ENCODE measurements at regions not wholly inside any gene's neighbourhood (a gene's known extent, or its start where the extent isn't known, plus 50 kb on each side); places are given as distances from the start of the nearest gene placed in this dataset.

- DNase-seq, result no peak
- Histone ChIP-seq H3K4me3 (ENCODE audit: control insufficient read depth in 1 of 7, extremely low read depth in 1 of 7, insufficient read depth in 4 of 7, low read depth in 2 of 7, low read length in 6 of 7) (no peak overlapping the region), H3K4me1 (ENCODE audit: control extremely low read depth in 1 of 4, control insufficient read depth in 4 of 4, insufficient read depth in 4 of 4, low read length in 3 of 4) (no peaks in the 10 kb centered on the region), H3K9me3 (ENCODE audit: control extremely low read depth in 1 of 5, control insufficient read depth in 4 of 5, insufficient read depth in 2 of 5, low read depth in 1 of 5, low read length in 4 of 5) (no peaks in the 10 kb centered on the region), H3K27me3 (replicated peaks in 2 of 5; ENCODE audit: control insufficient read depth in 4 of 5, insufficient read depth in 5 of 5, low read length in 4 of 5) (no peaks in the 10 kb centered on the region), H3K36me3 (ENCODE audit: control insufficient read depth in 4 of 4, insufficient read depth in 4 of 4, low read length in 3 of 4) (no peaks in the 10 kb centered on the region), H3K27ac (ENCODE audit: insufficient read depth in 1 of 2, low read depth in 1 of 2, low read length in 2 of 2, poor library complexity in 1 of 2, severe bottlenecking in 2 of 2) (no peak overlapping the region)
- ChIA-PET POLR2A (no interaction called here), CTCF (no interaction called here)
- WGBS (ENCODE audit: insufficient coverage), result no CpG with 5 or more reads among the region's 3 CpGs
These were observed 1135.0 kb downstream of the GALC start for GRCh38 chr14:86858031-86858430.

- Histone ChIP-seq H3K9me3 (ENCODE audit: control extremely low read depth in 1 of 5, control insufficient read depth in 4 of 5, insufficient read depth in 2 of 5, low read depth in 1 of 5, low read length in 4 of 5) (no peaks in the 10 kb centered on the region), H3K27ac (ENCODE audit: insufficient read depth in 1 of 2, low read depth in 1 of 2, low read length in 2 of 2, poor library complexity in 1 of 2, severe bottlenecking in 2 of 2) (no peak overlapping the region), H3K36me3 (ENCODE audit: control insufficient read depth in 4 of 4, insufficient read depth in 4 of 4, low read length in 3 of 4) (no peaks in the 10 kb centered on the region), H3K4me1 (ENCODE audit: control extremely low read depth in 1 of 4, control insufficient read depth in 4 of 4, insufficient read depth in 4 of 4, low read length in 3 of 4) (no peaks in the 10 kb centered on the region), H3K27me3 (replicated peaks in 2 of 5; ENCODE audit: control insufficient read depth in 4 of 5, insufficient read depth in 5 of 5, low read length in 4 of 5) (no peaks in the 10 kb centered on the region), H3K4me3 (ENCODE audit: control insufficient read depth in 1 of 7, extremely low read depth in 1 of 7, insufficient read depth in 4 of 7, low read depth in 2 of 7, low read length in 6 of 7) (no peak overlapping the region)
- CTCF ChIA-PET, result no interaction called here
- 100% methylated on average over 1 of the region's 5 CpGs for WGBS (ENCODE audit: insufficient coverage)
- DNase-seq, result no peak
- POLR2A ChIA-PET, result no interaction called here
These were observed 1140.5 kb downstream of the GALC start for GRCh38 chr14:86852530-86852929.

- 100% methylated on average over 2 of the region's 3 CpGs for WGBS (ENCODE audit: insufficient coverage)
- H3K4me3 ChIP-seq (ENCODE audit: control insufficient read depth in 1 of 7, extremely low read depth in 1 of 7, insufficient read depth in 4 of 7, low read depth in 2 of 7, low read length in 6 of 7), result no peak overlapping the region
- H3K9me3 ChIP-seq (ENCODE audit: control extremely low read depth in 1 of 5, control insufficient read depth in 4 of 5, insufficient read depth in 2 of 5, low read depth in 1 of 5, low read length in 4 of 5), result no peaks in the 10 kb centered on the region
- CTCF ChIA-PET, result no interaction called here
- H3K4me1 ChIP-seq (ENCODE audit: control extremely low read depth in 1 of 4, control insufficient read depth in 4 of 4, insufficient read depth in 4 of 4, low read length in 3 of 4), result no peaks in the 10 kb centered on the region
- no peaks in the 10 kb centered on the region for H3K27me3 ChIP-seq (replicated peaks in 2 of 5; ENCODE audit: control insufficient read depth in 4 of 5, insufficient read depth in 5 of 5, low read length in 4 of 5)
- H3K36me3 ChIP-seq (ENCODE audit: control insufficient read depth in 4 of 4, insufficient read depth in 4 of 4, low read length in 3 of 4), result no peaks in the 10 kb centered on the region
- POLR2A ChIA-PET, result no interaction called here
- H3K27ac ChIP-seq (ENCODE audit: insufficient read depth in 1 of 2, low read depth in 1 of 2, low read length in 2 of 2, poor library complexity in 1 of 2, severe bottlenecking in 2 of 2), result no peak overlapping the region
- no peak for DNase-seq
These were observed 1145.8 kb downstream of the GALC start for GRCh38 chr14:86847140-86847539.

- no peaks in the 10 kb centered on the region for H3K36me3 ChIP-seq (ENCODE audit: control insufficient read depth in 4 of 4, insufficient read depth in 4 of 4, low read length in 3 of 4)
- peak in 2 of 3 donors; percentile 10 to 21 for DNase-seq
- no CpG with 5 or more reads among the region's 3 CpGs for WGBS (ENCODE audit: insufficient coverage)
- H3K4me3 ChIP-seq (ENCODE audit: control insufficient read depth in 1 of 7, extremely low read depth in 1 of 7, insufficient read depth in 4 of 7, low read depth in 2 of 7, low read length in 6 of 7), result no peak overlapping the region
- ChIA-PET POLR2A (no interaction called here), CTCF (no interaction called here)
- no peaks in the 10 kb centered on the region for H3K27me3 ChIP-seq (replicated peaks in 2 of 5; ENCODE audit: control insufficient read depth in 4 of 5, insufficient read depth in 5 of 5, low read length in 4 of 5)
- H3K27ac ChIP-seq (ENCODE audit: insufficient read depth in 1 of 2, low read depth in 1 of 2, low read length in 2 of 2, poor library complexity in 1 of 2, severe bottlenecking in 2 of 2), result no peak overlapping the region
- no peaks in the 10 kb centered on the region for H3K4me1 ChIP-seq (ENCODE audit: control extremely low read depth in 1 of 4, control insufficient read depth in 4 of 4, insufficient read depth in 4 of 4, low read length in 3 of 4)
- H3K9me3 ChIP-seq (ENCODE audit: control extremely low read depth in 1 of 5, control insufficient read depth in 4 of 5, insufficient read depth in 2 of 5, low read depth in 1 of 5, low read length in 4 of 5), result no peaks in the 10 kb centered on the region
These were observed 1154.6 kb downstream of the GALC start for GRCh38 chr14:86838363-86838762.

GRCh38 chr14:86826661-86827060 lies 1166.3 kb downstream of the GALC start:
- Histone ChIP-seq H3K9me3 (ENCODE audit: control extremely low read depth in 1 of 5, control insufficient read depth in 4 of 5, insufficient read depth in 2 of 5, low read depth in 1 of 5, low read length in 4 of 5) (peaks cover 0 to 3% (median 0%) of the 10 kb centered on the region in 5 experiments), H3K27ac (ENCODE audit: insufficient read depth in 1 of 2, low read depth in 1 of 2, low read length in 2 of 2, poor library complexity in 1 of 2, severe bottlenecking in 2 of 2) (no peak overlapping the region), H3K4me3 (ENCODE audit: control insufficient read depth in 1 of 7, extremely low read depth in 1 of 7, insufficient read depth in 4 of 7, low read depth in 2 of 7, low read length in 6 of 7) (no peak overlapping the region), H3K4me1 (ENCODE audit: control extremely low read depth in 1 of 4, control insufficient read depth in 4 of 4, insufficient read depth in 4 of 4, low read length in 3 of 4) (no peaks in the 10 kb centered on the region), H3K27me3 (replicated peaks in 2 of 5; ENCODE audit: control insufficient read depth in 4 of 5, insufficient read depth in 5 of 5, low read length in 4 of 5) (no peaks in the 10 kb centered on the region), H3K36me3 (ENCODE audit: control insufficient read depth in 4 of 4, insufficient read depth in 4 of 4, low read length in 3 of 4) (no peaks in the 10 kb centered on the region)
- no peak for DNase-seq
- POLR2A ChIA-PET, result no interaction called here
- WGBS (ENCODE audit: insufficient coverage), result 100% methylated on average over 1 of the region's 1 CpG
- CTCF ChIA-PET, result no interaction called here

GRCh38 chr14:86824167-86824566 lies 1168.8 kb downstream of the GALC start:
- POLR2A ChIA-PET, result no interaction called here
- Histone ChIP-seq H3K36me3 (ENCODE audit: control insufficient read depth in 4 of 4, insufficient read depth in 4 of 4, low read length in 3 of 4) (no peaks in the 10 kb centered on the region), H3K4me1 (ENCODE audit: control extremely low read depth in 1 of 4, control insufficient read depth in 4 of 4, insufficient read depth in 4 of 4, low read length in 3 of 4) (no peaks in the 10 kb centered on the region), H3K9me3 (ENCODE audit: control extremely low read depth in 1 of 5, control insufficient read depth in 4 of 5, insufficient read depth in 2 of 5, low read depth in 1 of 5, low read length in 4 of 5) (peaks cover 0 to 1% (median 0%) of the 10 kb centered on the region in 5 experiments), H3K27me3 (replicated peaks in 2 of 5; ENCODE audit: control insufficient read depth in 4 of 5, insufficient read depth in 5 of 5, low read length in 4 of 5) (no peaks in the 10 kb centered on the region), H3K27ac (ENCODE audit: insufficient read depth in 1 of 2, low read depth in 1 of 2, low read length in 2 of 2, poor library complexity in 1 of 2, severe bottlenecking in 2 of 2) (no peak overlapping the region), H3K4me3 (ENCODE audit: control insufficient read depth in 1 of 7, extremely low read depth in 1 of 7, insufficient read depth in 4 of 7, low read depth in 2 of 7, low read length in 6 of 7) (no peak overlapping the region)
- CTCF ChIA-PET, result no interaction called here
- no peak for DNase-seq
- 100% methylated on average over 2 of the region's 2 CpGs for WGBS (ENCODE audit: insufficient coverage)

- DNase-seq, result no peak
- WGBS (ENCODE audit: insufficient coverage), result no CpG with 5 or more reads among the region's 2 CpGs
These were observed 1169.4 kb downstream of the GALC start for GRCh38 chr14:86823581-86823980.

More at GRCh38 chr14:86823581-86823980, 1169.4 kb downstream of the GALC start:
- POLR2A ChIA-PET, result no interaction called here
- H3K4me3 ChIP-seq (ENCODE audit: control insufficient read depth in 1 of 7, extremely low read depth in 1 of 7, insufficient read depth in 4 of 7, low read depth in 2 of 7, low read length in 6 of 7), result no peak overlapping the region
- H3K27me3 ChIP-seq (replicated peaks in 2 of 5; ENCODE audit: control insufficient read depth in 4 of 5, insufficient read depth in 5 of 5, low read length in 4 of 5), result no peaks in the 10 kb centered on the region
- no peaks in the 10 kb centered on the region for H3K36me3 ChIP-seq (ENCODE audit: control insufficient read depth in 4 of 4, insufficient read depth in 4 of 4, low read length in 3 of 4)
- H3K27ac ChIP-seq (ENCODE audit: insufficient read depth in 1 of 2, low read depth in 1 of 2, low read length in 2 of 2, poor library complexity in 1 of 2, severe bottlenecking in 2 of 2), result no peak overlapping the region
- CTCF ChIA-PET, result no interaction called here
- H3K4me1 ChIP-seq (ENCODE audit: control extremely low read depth in 1 of 4, control insufficient read depth in 4 of 4, insufficient read depth in 4 of 4, low read length in 3 of 4), result no peaks in the 10 kb centered on the region
- no peaks in the 10 kb centered on the region for H3K9me3 ChIP-seq (ENCODE audit: control extremely low read depth in 1 of 5, control insufficient read depth in 4 of 5, insufficient read depth in 2 of 5, low read depth in 1 of 5, low read length in 4 of 5)

Data from common myeloid progenitor, CD34-positive (primary cell).